Esophagus squamous epithelium (tissue), 4 donors: ENCODE measurements at regions not wholly inside any gene's neighbourhood (a gene's known extent, or its start where the extent isn't known, plus 50 kb on each side); places are given as distances from the start of the nearest gene placed in this dataset.

Experiments
- POLR2A ChIP-seq, 4 donors: fragments of 450-650 bp; IDR thresholded peaks; one replicate each; pipeline ENCODE4 v1.6.1; 2017; ENCODE audit warnings: antibody characterized with exemption in 4 of 4, mild to moderate bottlenecking in 4 of 4, moderate library complexity in 3 of 4
- TF ChIP-seq, protein P1 (sequence below), 6 experiments: fragments of 450-650 bp in 4 of 6; fragments of 200-600 bp in 2 of 6; sonication (generic) in 2 of 6; IDR thresholded peaks; one replicate each; pipeline ENCODE4 v1.5.1; 2016 to 2019; ENCODE audit warnings: antibody characterized with exemption in 6 of 6, mild to moderate bottlenecking in 4 of 6, moderate library complexity in 4 of 6

GRCh38 chr14:57068511-57068910 lies 200.2 kb downstream of the EXOC5 start:
- TF ChIP-seq, protein P1, sequence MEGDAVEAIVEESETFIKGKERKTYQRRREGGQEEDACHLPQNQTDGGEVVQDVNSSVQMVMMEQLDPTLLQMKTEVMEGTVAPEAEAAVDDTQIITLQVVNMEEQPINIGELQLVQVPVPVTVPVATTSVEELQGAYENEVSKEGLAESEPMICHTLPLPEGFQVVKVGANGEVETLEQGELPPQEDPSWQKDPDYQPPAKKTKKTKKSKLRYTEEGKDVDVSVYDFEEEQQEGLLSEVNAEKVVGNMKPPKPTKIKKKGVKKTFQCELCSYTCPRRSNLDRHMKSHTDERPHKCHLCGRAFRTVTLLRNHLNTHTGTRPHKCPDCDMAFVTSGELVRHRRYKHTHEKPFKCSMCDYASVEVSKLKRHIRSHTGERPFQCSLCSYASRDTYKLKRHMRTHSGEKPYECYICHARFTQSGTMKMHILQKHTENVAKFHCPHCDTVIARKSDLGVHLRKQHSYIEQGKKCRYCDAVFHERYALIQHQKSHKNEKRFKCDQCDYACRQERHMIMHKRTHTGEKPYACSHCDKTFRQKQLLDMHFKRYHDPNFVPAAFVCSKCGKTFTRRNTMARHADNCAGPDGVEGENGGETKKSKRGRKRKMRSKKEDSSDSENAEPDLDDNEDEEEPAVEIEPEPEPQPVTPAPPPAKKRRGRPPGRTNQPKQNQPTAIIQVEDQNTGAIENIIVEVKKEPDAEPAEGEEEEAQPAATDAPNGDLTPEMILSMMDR (IDR thresholded peaks at IDR 0.05) = no peak
- TF ChIP-seq POLR2A (IDR thresholded peaks at IDR 0.05) = no peak
